ENCODE measurements at regions not wholly inside any gene's neighbourhood (a gene's known extent, or its start where the extent isn't known, plus 50 kb on each side); places are given as distances from the start of the nearest gene placed in this dataset.
"Not testable (repeated sequence)": the region's sequence is repeated elsewhere in the genome, so short reads cannot be mapped to it uniquely, and the experiment has no call there.

- H3K9me3 ChIP-seq (ENCODE audit: control insufficient read depth in 5 of 5, low read length in 5 of 5), result peaks cover 0 to 6% (median 3%) of the 10 kb centered on the region in 5 donors
- no peaks in the 10 kb centered on the region for H3K27me3 ChIP-seq (ENCODE audit: control insufficient read depth in 5 of 5, insufficient read depth in 4 of 5, low read length in 5 of 5)
- H3K27ac ChIP-seq (ENCODE audit: low read depth, low read length), result no peak overlapping the region
- H3K4me3 ChIP-seq (ENCODE audit: low read depth in 1 of 5, low read length in 5 of 5), result no peak overlapping the region
- H3K36me3 ChIP-seq (ENCODE audit: control insufficient read depth in 5 of 5, insufficient read depth in 5 of 5, low read length in 5 of 5), result no peaks in the 10 kb centered on the region
- H3K9ac ChIP-seq (ENCODE audit: low read length in 5 of 5), result no peak overlapping the region
- H3K4me1 ChIP-seq (ENCODE audit: control insufficient read depth in 5 of 5, insufficient read depth in 5 of 5, low read length in 5 of 5), result no peaks in the 10 kb centered on the region
Measured at GRCh38 chr10:37067576-37067975, 57.8 kb upstream of the ANKRD30A start.

DNA sequence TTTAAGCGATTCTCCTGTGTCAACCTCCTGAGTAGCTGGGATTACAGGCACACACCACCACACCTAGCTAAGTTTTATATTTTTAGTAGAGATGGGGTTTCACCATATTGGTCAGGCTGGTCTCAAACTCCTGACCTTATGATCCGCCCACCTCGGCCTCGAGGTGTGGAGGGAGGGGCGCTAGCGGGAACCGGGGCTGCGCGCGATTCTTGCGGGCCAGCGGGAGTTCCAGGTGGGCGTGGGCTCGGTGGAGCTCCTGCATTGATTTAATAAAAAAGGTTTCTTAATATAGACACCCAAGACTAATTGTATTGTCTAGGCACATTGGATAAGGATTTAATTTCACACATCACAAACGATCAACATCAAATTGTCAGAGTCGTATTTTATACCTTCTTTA is 63.1 kb upstream of the ANKRD30A start:
- not testable (repeated sequence) for H3K27me3 ChIP-seq (ENCODE audit: control insufficient read depth in 5 of 5, insufficient read depth in 4 of 5, low read length in 5 of 5); H3K36me3 ChIP-seq (ENCODE audit: control insufficient read depth in 5 of 5, insufficient read depth in 5 of 5, low read length in 5 of 5); H3K27ac ChIP-seq (ENCODE audit: low read depth, low read length); H3K4me1 ChIP-seq (ENCODE audit: control insufficient read depth in 5 of 5, insufficient read depth in 5 of 5, low read length in 5 of 5); H3K9ac ChIP-seq (ENCODE audit: low read length in 5 of 5); H3K9me3 ChIP-seq (ENCODE audit: control insufficient read depth in 5 of 5, low read length in 5 of 5); H3K4me3 ChIP-seq (ENCODE audit: low read depth in 1 of 5, low read length in 5 of 5)

GRCh38 chr10:37057261-37057660 is 68.1 kb upstream of the ANKRD30A start:
- Histone ChIP-seq H3K4me1 (ENCODE audit: control insufficient read depth in 5 of 5, insufficient read depth in 5 of 5, low read length in 5 of 5) (peaks cover 0 to 14% (median 3%) of the 10 kb centered on the region in 5 donors), H3K9me3 (ENCODE audit: control insufficient read depth in 5 of 5, low read length in 5 of 5) (no peaks in the 10 kb centered on the region), H3K36me3 (ENCODE audit: control insufficient read depth in 5 of 5, insufficient read depth in 5 of 5, low read length in 5 of 5) (no peaks in the 10 kb centered on the region), H3K27me3 (ENCODE audit: control insufficient read depth in 5 of 5, insufficient read depth in 4 of 5, low read length in 5 of 5) (no peaks in the 10 kb centered on the region), H3K27ac (ENCODE audit: low read depth, low read length) (no peak overlapping the region), H3K9ac (ENCODE audit: low read length in 5 of 5) (no peak overlapping the region), H3K4me3 (ENCODE audit: low read depth in 1 of 5, low read length in 5 of 5) (no peak overlapping the region)

- Histone ChIP-seq H3K9me3 (ENCODE audit: control insufficient read depth in 5 of 5, low read length in 5 of 5) (peaks cover 0 to 6% (median 0%) of the 10 kb centered on the region in 5 donors), H3K36me3 (ENCODE audit: control insufficient read depth in 5 of 5, insufficient read depth in 5 of 5, low read length in 5 of 5) (no peaks in the 10 kb centered on the region)
Measured at GRCh38 chr10:37053476-37053875, 71.9 kb upstream of the ANKRD30A start.

GRCh38 chr10:37049982-37050381 is 75.4 kb upstream of the ANKRD30A start:
- peaks cover 0 to 13% (median 3%) of the 10 kb centered on the region in 5 donors for H3K4me1 ChIP-seq (ENCODE audit: control insufficient read depth in 5 of 5, insufficient read depth in 5 of 5, low read length in 5 of 5)
- not testable (repeated sequence) for H3K9ac ChIP-seq (ENCODE audit: low read length in 5 of 5); H3K4me3 ChIP-seq (ENCODE audit: low read depth in 1 of 5, low read length in 5 of 5); H3K9me3 ChIP-seq (ENCODE audit: control insufficient read depth in 5 of 5, low read length in 5 of 5); H3K27me3 ChIP-seq (ENCODE audit: control insufficient read depth in 5 of 5, insufficient read depth in 4 of 5, low read length in 5 of 5); H3K27ac ChIP-seq (ENCODE audit: low read depth, low read length); H3K36me3 ChIP-seq (ENCODE audit: control insufficient read depth in 5 of 5, insufficient read depth in 5 of 5, low read length in 5 of 5)

More at GRCh38 chr10:37053476-37053875, 71.9 kb upstream of the ANKRD30A start:
- Histone ChIP-seq H3K27me3 (ENCODE audit: control insufficient read depth in 5 of 5, insufficient read depth in 4 of 5, low read length in 5 of 5) (no peaks in the 10 kb centered on the region), H3K4me3 (ENCODE audit: low read depth in 1 of 5, low read length in 5 of 5) (no peak overlapping the region), H3K27ac (ENCODE audit: low read depth, low read length) (no peak overlapping the region), H3K4me1 (ENCODE audit: control insufficient read depth in 5 of 5, insufficient read depth in 5 of 5, low read length in 5 of 5) (peaks cover 0 to 14% (median 3%) of the 10 kb centered on the region in 5 donors), H3K9ac (ENCODE audit: low read length in 5 of 5) (no peak overlapping the region)

DNA sequence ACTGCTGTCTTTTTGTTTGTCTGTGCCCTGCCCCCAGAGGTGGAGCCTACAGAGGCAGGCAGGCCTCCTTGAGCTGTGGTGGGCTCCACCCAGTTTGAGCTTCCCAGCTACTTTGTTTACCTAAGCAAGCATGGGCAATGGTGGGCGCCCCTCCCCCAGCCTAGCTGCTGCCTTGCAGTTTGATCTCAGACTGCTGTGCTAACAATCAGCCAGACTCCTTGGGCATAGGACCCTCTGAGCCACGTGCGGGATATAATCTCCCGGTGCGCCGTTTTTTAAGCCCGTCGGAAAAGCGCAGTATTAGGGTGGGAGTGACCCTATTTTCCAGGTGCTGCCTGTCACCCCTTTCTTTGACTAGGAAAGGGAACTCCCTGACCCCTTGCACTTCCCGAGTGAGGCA is 81.1 kb upstream of the ANKRD30A start:
- not testable (repeated sequence) for H3K4me3 ChIP-seq (ENCODE audit: low read depth in 1 of 5, low read length in 5 of 5); H3K4me1 ChIP-seq (ENCODE audit: control insufficient read depth in 5 of 5, insufficient read depth in 5 of 5, low read length in 5 of 5); H3K9me3 ChIP-seq (ENCODE audit: control insufficient read depth in 5 of 5, low read length in 5 of 5); H3K27ac ChIP-seq (ENCODE audit: low read depth, low read length); H3K9ac ChIP-seq (ENCODE audit: low read length in 5 of 5); H3K27me3 ChIP-seq (ENCODE audit: control insufficient read depth in 5 of 5, insufficient read depth in 4 of 5, low read length in 5 of 5); H3K36me3 ChIP-seq (ENCODE audit: control insufficient read depth in 5 of 5, insufficient read depth in 5 of 5, low read length in 5 of 5)

DNA sequence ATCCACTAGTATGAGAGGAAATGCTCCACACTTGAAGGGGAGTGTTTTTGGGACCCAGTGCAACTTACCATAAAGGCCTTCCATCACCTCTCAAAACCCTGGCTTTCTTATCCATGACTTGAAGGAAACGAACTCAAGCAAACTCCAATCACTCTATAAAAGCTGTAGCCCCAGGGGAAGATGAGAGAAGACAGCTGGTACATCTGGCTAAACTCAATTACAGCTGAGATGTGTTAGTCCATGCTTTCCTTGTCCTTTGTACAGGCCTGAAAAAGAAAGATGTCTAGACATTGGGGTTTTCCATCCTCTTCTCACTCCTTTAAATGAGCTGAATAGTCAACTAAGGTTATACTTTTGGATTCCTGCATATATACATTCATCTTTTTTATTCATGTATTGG is 89.5 kb upstream of the ANKRD30A start:
- Histone ChIP-seq H3K4me1 (ENCODE audit: control insufficient read depth in 5 of 5, insufficient read depth in 5 of 5, low read length in 5 of 5) (no peaks in the 10 kb centered on the region), H3K9me3 (ENCODE audit: control insufficient read depth in 5 of 5, low read length in 5 of 5) (peaks cover 0 to 2% (median 0%) of the 10 kb centered on the region in 5 donors), H3K4me3 (ENCODE audit: low read depth in 1 of 5, low read length in 5 of 5) (no peak overlapping the region), H3K9ac (ENCODE audit: low read length in 5 of 5) (no peak overlapping the region), H3K36me3 (ENCODE audit: control insufficient read depth in 5 of 5, insufficient read depth in 5 of 5, low read length in 5 of 5) (no peaks in the 10 kb centered on the region), H3K27ac (ENCODE audit: low read depth, low read length) (no peak overlapping the region), H3K27me3 (ENCODE audit: control insufficient read depth in 5 of 5, insufficient read depth in 4 of 5, low read length in 5 of 5) (no peaks in the 10 kb centered on the region)

GRCh38 chr10:37015498-37015897 is 109.9 kb upstream of the ANKRD30A start:
- no peak overlapping the region for H3K9ac ChIP-seq (ENCODE audit: low read length in 5 of 5)
- no peaks in the 10 kb centered on the region for H3K4me1 ChIP-seq (ENCODE audit: control insufficient read depth in 5 of 5, insufficient read depth in 5 of 5, low read length in 5 of 5)
- H3K27me3 ChIP-seq (ENCODE audit: control insufficient read depth in 5 of 5, insufficient read depth in 4 of 5, low read length in 5 of 5), result no peaks in the 10 kb centered on the region
- H3K9me3 ChIP-seq (ENCODE audit: control insufficient read depth in 5 of 5, low read length in 5 of 5), result no peaks in the 10 kb centered on the region
- no peak overlapping the region for H3K4me3 ChIP-seq (ENCODE audit: low read depth in 1 of 5, low read length in 5 of 5)
- H3K36me3 ChIP-seq (ENCODE audit: control insufficient read depth in 5 of 5, insufficient read depth in 5 of 5, low read length in 5 of 5), result no peaks in the 10 kb centered on the region
- H3K27ac ChIP-seq (ENCODE audit: low read depth, low read length), result no peak overlapping the region

DNA sequence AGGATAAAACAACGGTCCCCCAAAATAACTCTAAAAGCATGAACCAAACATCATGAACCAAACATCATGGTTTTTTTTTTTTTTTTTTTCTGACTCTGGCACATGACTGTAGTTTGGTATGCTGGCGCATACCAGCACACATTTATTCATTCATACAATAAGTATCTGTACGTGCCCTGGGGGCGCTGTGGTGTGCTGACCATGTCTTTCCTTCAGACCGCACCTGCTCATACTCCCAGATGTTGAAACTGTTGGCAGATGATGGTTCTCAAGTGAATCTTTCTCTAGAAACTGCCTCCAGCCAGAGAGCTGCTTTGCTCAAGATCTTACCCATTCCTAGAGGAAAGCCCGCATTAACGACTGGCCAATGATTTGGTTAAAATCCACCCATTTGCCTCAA is 114.7 kb upstream of the ANKRD30A start:
- no peaks in the 10 kb centered on the region for H3K27me3 ChIP-seq (ENCODE audit: control insufficient read depth in 5 of 5, insufficient read depth in 4 of 5, low read length in 5 of 5)
- H3K27ac ChIP-seq (ENCODE audit: low read depth, low read length), result no peak overlapping the region
- H3K36me3 ChIP-seq (ENCODE audit: control insufficient read depth in 5 of 5, insufficient read depth in 5 of 5, low read length in 5 of 5), result no peaks in the 10 kb centered on the region
- no peaks in the 10 kb centered on the region for H3K4me1 ChIP-seq (ENCODE audit: control insufficient read depth in 5 of 5, insufficient read depth in 5 of 5, low read length in 5 of 5)
- no peaks in the 10 kb centered on the region for H3K9me3 ChIP-seq (ENCODE audit: control insufficient read depth in 5 of 5, low read length in 5 of 5)
- no peak overlapping the region for H3K9ac ChIP-seq (ENCODE audit: low read length in 5 of 5)
- H3K4me3 ChIP-seq (ENCODE audit: low read depth in 1 of 5, low read length in 5 of 5), result no peak overlapping the region

- not testable (repeated sequence) for H3K36me3 ChIP-seq (ENCODE audit: control insufficient read depth in 5 of 5, insufficient read depth in 5 of 5, low read length in 5 of 5); H3K4me3 ChIP-seq (ENCODE audit: low read depth in 1 of 5, low read length in 5 of 5); H3K9me3 ChIP-seq (ENCODE audit: control insufficient read depth in 5 of 5, low read length in 5 of 5); H3K4me1 ChIP-seq (ENCODE audit: control insufficient read depth in 5 of 5, insufficient read depth in 5 of 5, low read length in 5 of 5); H3K9ac ChIP-seq (ENCODE audit: low read length in 5 of 5); H3K27me3 ChIP-seq (ENCODE audit: control insufficient read depth in 5 of 5, insufficient read depth in 4 of 5, low read length in 5 of 5); H3K27ac ChIP-seq (ENCODE audit: low read depth, low read length)
Measured at GRCh38 chr10:37008276-37008675, 117.1 kb upstream of the ANKRD30A start.

DNA sequence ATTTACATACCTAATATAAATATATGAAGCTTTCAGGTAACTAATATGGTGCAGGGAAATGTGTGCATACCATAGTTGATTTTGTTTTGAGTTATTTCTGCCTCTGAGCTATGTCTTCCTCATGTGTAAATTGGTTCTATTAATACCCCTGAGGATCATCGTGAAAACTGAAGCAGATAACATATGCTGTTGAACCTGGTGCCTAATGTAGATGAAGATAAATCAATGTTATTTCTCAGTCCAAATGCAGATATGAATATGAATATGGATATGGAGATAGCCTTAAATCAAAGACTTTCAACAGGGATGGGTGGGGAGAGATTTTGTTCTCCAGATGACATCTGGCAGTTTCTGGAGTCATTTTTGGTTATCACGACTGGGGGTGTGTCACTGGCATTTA is 122.3 kb upstream of the ANKRD30A start:
- H3K27ac ChIP-seq (ENCODE audit: low read depth, low read length), result no peak overlapping the region
- H3K4me3 ChIP-seq (ENCODE audit: low read depth in 1 of 5, low read length in 5 of 5), result no peak overlapping the region
- H3K9me3 ChIP-seq (ENCODE audit: control insufficient read depth in 5 of 5, low read length in 5 of 5), result no peaks in the 10 kb centered on the region
- H3K27me3 ChIP-seq (ENCODE audit: control insufficient read depth in 5 of 5, insufficient read depth in 4 of 5, low read length in 5 of 5), result no peaks in the 10 kb centered on the region
- H3K36me3 ChIP-seq (ENCODE audit: control insufficient read depth in 5 of 5, insufficient read depth in 5 of 5, low read length in 5 of 5), result no peaks in the 10 kb centered on the region
- no peaks in the 10 kb centered on the region for H3K4me1 ChIP-seq (ENCODE audit: control insufficient read depth in 5 of 5, insufficient read depth in 5 of 5, low read length in 5 of 5)
- no peak overlapping the region for H3K9ac ChIP-seq (ENCODE audit: low read length in 5 of 5)

Data from subcutaneous abdominal adipose tissue (tissue), 5 donors.